ENCODE measurements at regions not wholly inside any gene's neighbourhood (a gene's known extent, or its start where the extent isn't known, plus 50 kb on each side); places are given as distances from the start of the nearest gene placed in this dataset.

DNA sequence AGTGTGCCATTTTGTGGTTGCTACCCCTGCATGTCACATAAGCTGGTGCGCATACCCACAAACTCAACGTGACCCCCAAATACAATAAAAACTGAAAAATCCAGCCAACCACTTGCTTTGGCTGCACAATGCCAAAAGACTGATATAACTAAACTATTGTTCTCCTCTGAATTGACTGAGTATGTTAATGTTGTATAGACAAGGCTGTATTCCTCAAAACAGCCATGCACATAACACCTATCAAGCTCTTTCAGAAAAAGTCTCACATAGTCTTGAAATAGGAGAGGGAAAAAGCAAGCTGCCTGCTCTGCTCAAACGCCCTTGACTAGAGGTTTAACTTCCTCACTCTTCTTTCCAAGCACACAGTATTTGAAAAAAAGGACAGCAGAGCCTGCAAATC lies 126.4 kb upstream of the NOCT start:
- Histone ChIP-seq H3K9me3 (peaks cover 4% of the 10 kb centered on the region; the same call in 1 of the 2 replicates), H3K27me3 (no peaks in the 10 kb centered on the region), H3K36me3 (no peaks in the 10 kb centered on the region), H3K4me3 (ENCODE audit: low read depth, low read length) (no peak overlapping the region), H3K4me1 (peaks cover 13% of the 10 kb centered on the region)
- DNase-seq = no peak
- TF ChIP-seq, protein P1, sequence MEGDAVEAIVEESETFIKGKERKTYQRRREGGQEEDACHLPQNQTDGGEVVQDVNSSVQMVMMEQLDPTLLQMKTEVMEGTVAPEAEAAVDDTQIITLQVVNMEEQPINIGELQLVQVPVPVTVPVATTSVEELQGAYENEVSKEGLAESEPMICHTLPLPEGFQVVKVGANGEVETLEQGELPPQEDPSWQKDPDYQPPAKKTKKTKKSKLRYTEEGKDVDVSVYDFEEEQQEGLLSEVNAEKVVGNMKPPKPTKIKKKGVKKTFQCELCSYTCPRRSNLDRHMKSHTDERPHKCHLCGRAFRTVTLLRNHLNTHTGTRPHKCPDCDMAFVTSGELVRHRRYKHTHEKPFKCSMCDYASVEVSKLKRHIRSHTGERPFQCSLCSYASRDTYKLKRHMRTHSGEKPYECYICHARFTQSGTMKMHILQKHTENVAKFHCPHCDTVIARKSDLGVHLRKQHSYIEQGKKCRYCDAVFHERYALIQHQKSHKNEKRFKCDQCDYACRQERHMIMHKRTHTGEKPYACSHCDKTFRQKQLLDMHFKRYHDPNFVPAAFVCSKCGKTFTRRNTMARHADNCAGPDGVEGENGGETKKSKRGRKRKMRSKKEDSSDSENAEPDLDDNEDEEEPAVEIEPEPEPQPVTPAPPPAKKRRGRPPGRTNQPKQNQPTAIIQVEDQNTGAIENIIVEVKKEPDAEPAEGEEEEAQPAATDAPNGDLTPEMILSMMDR (IDR thresholded peaks at IDR 0.05; ENCODE audit: low read depth, low read length) = no peak

- H3K27me3 ChIP-seq = no peaks in the 10 kb centered on the region
- H3K9me3 ChIP-seq = peaks cover 4% of the 10 kb centered on the region; the same call in 1 of the 2 replicates
- H3K4me3 ChIP-seq (ENCODE audit: low read depth, low read length) = no peak overlapping the region
- DNase-seq = no peak
- TF ChIP-seq, protein P1 (IDR thresholded peaks at IDR 0.05; ENCODE audit: low read depth, low read length) = no peak
- H3K4me1 ChIP-seq = peaks cover 13% of the 10 kb centered on the region
- H3K36me3 ChIP-seq = no peaks in the 10 kb centered on the region
Measured at GRCh38 chr4:138887741-138888140, 127.8 kb upstream of the NOCT start.

GRCh38 chr4:138887341-138887740 lies 128.2 kb upstream of the NOCT start:
- no peaks in the 10 kb centered on the region for H3K36me3 ChIP-seq
- peaks cover 4% of the 10 kb centered on the region; the same call in 1 of the 2 replicates for H3K9me3 ChIP-seq
- H3K4me1 ChIP-seq = peaks cover 13% of the 10 kb centered on the region
- no peak for DNase-seq
- H3K27me3 ChIP-seq = no peaks in the 10 kb centered on the region
- TF ChIP-seq, protein P1 (IDR thresholded peaks at IDR 0.05; ENCODE audit: low read depth, low read length) = no peak
- no peak overlapping the region for H3K4me3 ChIP-seq (ENCODE audit: low read depth, low read length)

- H3K4me3 ChIP-seq (ENCODE audit: low read depth, low read length) = no peak overlapping the region
- H3K9me3 ChIP-seq = no peaks in the 10 kb centered on the region
- DNase-seq = no peak
- no peaks in the 10 kb centered on the region for H3K4me1 ChIP-seq
- TF ChIP-seq, protein P1 (IDR thresholded peaks at IDR 0.05; ENCODE audit: low read depth, low read length) = no peak
- H3K36me3 ChIP-seq = no peaks in the 10 kb centered on the region
- no peaks in the 10 kb centered on the region for H3K27me3 ChIP-seq
Measured at GRCh38 chr4:138879757-138880156, 135.8 kb upstream of the NOCT start.

DNA sequence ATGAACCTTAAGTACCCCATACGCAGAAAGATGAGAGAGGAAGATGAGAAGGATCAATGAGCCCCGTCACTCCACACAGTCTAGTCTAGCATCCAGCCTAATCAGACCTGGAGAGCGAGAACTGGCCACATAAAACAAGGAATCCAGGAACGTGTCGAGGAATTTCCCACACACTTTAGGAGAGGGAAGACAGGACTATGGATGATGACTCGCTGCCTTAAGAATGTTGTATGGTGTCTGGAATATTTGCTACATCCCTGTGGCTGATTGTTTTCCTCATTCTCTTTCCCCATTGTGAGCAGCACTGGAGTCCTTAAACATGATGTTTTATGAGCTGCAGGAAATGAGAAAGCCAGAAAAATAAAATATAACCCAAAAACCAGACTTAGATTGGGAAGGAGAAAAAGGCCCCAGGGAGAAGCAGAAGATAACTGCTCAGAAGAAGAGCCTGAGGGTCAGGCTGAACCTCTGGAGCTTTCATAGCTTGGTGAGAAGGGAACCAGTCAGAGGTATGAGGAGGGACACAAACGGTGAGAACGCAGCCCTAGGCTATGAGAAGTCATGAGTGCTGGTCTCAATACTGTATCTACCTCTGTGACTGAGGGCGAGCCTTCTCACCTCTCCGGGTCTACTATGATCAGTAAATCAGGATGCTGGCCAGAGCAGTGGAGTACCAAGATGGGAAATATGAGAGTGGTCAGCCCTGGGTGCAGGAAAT lies 139.5 kb upstream of the NOCT start:
- Histone ChIP-seq H3K4me1 (no peaks in the 10 kb centered on the region), H3K27me3 (no peaks in the 10 kb centered on the region), H3K9me3 (no peaks in the 10 kb centered on the region), H3K36me3 (no peaks in the 10 kb centered on the region), H3K4me3 (ENCODE audit: low read depth, low read length) (no peak overlapping the region)
- TF ChIP-seq, protein P1 (IDR thresholded peaks at IDR 0.05; ENCODE audit: low read depth, low read length) = no peak
- DNase-seq = no peak

DNA sequence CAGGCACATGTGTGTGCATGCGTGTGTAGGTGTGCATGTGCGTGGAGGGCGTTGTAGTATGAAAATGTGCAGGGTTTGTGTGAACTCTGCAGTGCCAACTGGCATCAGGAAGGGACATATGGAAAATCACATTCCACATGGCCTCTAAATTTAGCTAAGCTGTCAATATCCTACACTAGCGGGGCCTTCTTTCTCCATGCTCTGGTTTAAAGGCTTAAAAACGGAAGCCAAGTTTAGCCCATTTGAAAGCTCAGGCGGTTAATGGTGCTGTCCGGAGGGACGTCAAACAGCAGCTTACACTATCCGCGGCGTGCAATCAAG lies 144.1 kb upstream of the NOCT start:
- TF ChIP-seq, protein P1 (IDR thresholded peaks at IDR 0.05; ENCODE audit: low read depth, low read length) = no peak
- DNase-seq = no peak

More for the DNA sequence above, 144.1 kb upstream of the NOCT start:
- H3K4me1 ChIP-seq = no peaks in the 10 kb centered on the region
- H3K9me3 ChIP-seq = no peaks in the 10 kb centered on the region
- H3K4me3 ChIP-seq (ENCODE audit: low read depth, low read length) = no peak overlapping the region
- no peaks in the 10 kb centered on the region for H3K36me3 ChIP-seq
- H3K27me3 ChIP-seq = no peaks in the 10 kb centered on the region
